H1 (cell line): ENCODE measurements at regions not wholly inside any gene's neighbourhood (a gene's known extent, or its start where the extent isn't known, plus 50 kb on each side); places are given as distances from the start of the nearest gene placed in this dataset.
"Not testable (repeated sequence)": the region's sequence is repeated elsewhere in the genome, so short reads cannot be mapped to it uniquely, and the experiment has no call there.

Experiments used
- CTCF ChIA-PET: fragments of 300-600 bp; sonication (Branson Sonifier 250); formaldehyde crosslinking; loops from one replicate; lab custom pipeline; 2021; ENCODE audit not compliant: partially characterized antibody; lab: Charles Lee
- POLR2A ChIA-PET: fragments of 300-600 bp; sonication (Branson Sonifier 250); formaldehyde crosslinking; loops from one replicate; lab custom pipeline; 2021; ENCODE audit warnings: inconsistent platforms; ENCODE audit not compliant: partially characterized antibody; lab: Charles Lee
- DNase-seq, 2 experiments: peaks; one replicate each; pipeline versions ENCODE4 v3.0.0 to v3.0.0-alpha.2; 2010 to 2022; ENCODE audit warnings: low spot score in 2 of 2, low read depth in 1 of 2, mixed read lengths in 1 of 2
- FAIRE-seq: peaks from 2 replicates; lab custom pipeline; 2011; peaks lifted over from hg19 to GRCh38; lab: Jason Lieb, UNC
- H2AFZ ChIP-seq: 2 replicates; pipeline ENCODE4 v1.8.1; 2012; ENCODE audit warnings: low read length, inconsistent platforms
- H2AK5ac ChIP-seq: 2 replicates; pipeline ENCODE4 v1.6.1; 2013; ENCODE audit warnings: low read depth, low read length
- H2BK120ac ChIP-seq: replicated peaks from 2 replicates; pipeline ENCODE3; 2013; ENCODE audit warnings: low read depth, low read length, inconsistent platforms
- H2BK12ac ChIP-seq: 2 replicates; pipeline ENCODE4 v1.6.1; 2013; ENCODE audit warnings: low read depth, low read length
- H2BK15ac ChIP-seq: 2 replicates; pipeline ENCODE4 v1.6.1; 2013; ENCODE audit warnings: low read length
- H2BK20ac ChIP-seq: 2 replicates; pipeline ENCODE4 v1.6.1; 2013; ENCODE audit warnings: low read length
- H2BK5ac ChIP-seq: 2 replicates; pipeline ENCODE4 v1.6.1; 2013; ENCODE audit warnings: low read depth, low read length
- H3K14ac ChIP-seq: 2 replicates; pipeline ENCODE4 v1.6.1; 2013; ENCODE audit warnings: inconsistent platforms; ENCODE audit not compliant: insufficient read length
- H3K18ac ChIP-seq: 2 replicates; pipeline ENCODE4 v1.6.1; 2013; ENCODE audit warnings: low read length; ENCODE audit errors: extremely low read depth
- H3K23ac ChIP-seq: 2 replicates; pipeline ENCODE4 v1.6.1; 2013; ENCODE audit warnings: inconsistent platforms; ENCODE audit not compliant: insufficient read length
- H3K23me2 ChIP-seq: 2 replicates; pipeline ENCODE4 v1.6.1; 2013; ENCODE audit warnings: low read depth, low read length
- H3K27ac ChIP-seq: 2 replicates; pipeline ENCODE4 v1.6.1; 2011; ENCODE audit warnings: low read depth, low read length, inconsistent platforms
- H3K27me3 ChIP-seq, 4 experiments: replicated peaks in 1 of 4; 1 replicate in 1 of 4; 2 replicates in 3 of 4; pipeline versions ENCODE4 v1.6.1 to v1.8.1; 2011 to 2013; ENCODE audit warnings: low read length in 3 of 4, mild to moderate bottlenecking in 3 of 4, inconsistent platforms in 2 of 4, mixed read lengths in 2 of 4, moderate library complexity in 1 of 4; ENCODE audit not compliant: control insufficient read depth in 3 of 4, insufficient read depth in 3 of 4; ENCODE audit errors: extremely low read depth in 1 of 4
- H3K36me3 ChIP-seq, 4 experiments: 2 replicates each; pipeline versions ENCODE4 v1.6.1 to v1.8.1; 2011 to 2013; ENCODE audit warnings: mild to moderate bottlenecking in 4 of 4, low read length in 3 of 4, moderate library complexity in 2 of 4, control low read depth in 1 of 4, inconsistent platforms in 1 of 4; ENCODE audit not compliant: insufficient read depth in 4 of 4, control insufficient read depth in 2 of 4
- H3K4ac ChIP-seq: replicated peaks from 2 replicates; pipeline ENCODE3; 2013; ENCODE audit warnings: low read length, low read depth, mixed read lengths, inconsistent platforms; ENCODE audit not compliant: insufficient read length
- H3K4me1 ChIP-seq, 4 experiments: replicated peaks in 1 of 4; 1 replicate in 1 of 4; 2 replicates in 3 of 4; pipeline versions ENCODE4 v1.6.1 to v1.8.1; 2011 to 2013; ENCODE audit warnings: low read length in 3 of 4, inconsistent platforms in 2 of 4, mixed read lengths in 1 of 4; ENCODE audit not compliant: insufficient read depth in 4 of 4, control insufficient read depth in 3 of 4
- H3K4me2 ChIP-seq, 2 experiments: 2 replicates each; pipeline versions ENCODE4 v1.6.1 to v1.8.1; 2011 to 2013; ENCODE audit warnings: low read depth in 2 of 2, low read length in 2 of 2, control low read depth in 1 of 2, inconsistent platforms in 1 of 2, mild to moderate bottlenecking in 1 of 2; ENCODE audit not compliant: insufficient read depth in 1 of 2
- H3K4me3 ChIP-seq, 4 experiments: fragments of 200-600, 300-600 bp in 1 of 4; sonication (generic), shearing (Covaris generic), sonication (Bioruptor Twin) in 1 of 4; 2 replicates each; pipeline versions ENCODE4 v1.5.1 to v1.8.1; 2011 to 2016; ENCODE audit warnings: low read length in 4 of 4, low read depth in 3 of 4, control low read depth in 2 of 4, inconsistent platforms in 2 of 4, mild to moderate bottlenecking in 2 of 4, mixed read lengths in 1 of 4, moderate library complexity in 1 of 4; ENCODE audit not compliant: insufficient read depth in 2 of 4; ENCODE audit errors: extremely low read depth in 1 of 4
- H3K56ac ChIP-seq: replicated peaks from 2 replicates; pipeline ENCODE3; 2013; ENCODE audit warnings: low read depth, mild to moderate bottlenecking, mixed read lengths, low read length, inconsistent platforms; ENCODE audit not compliant: insufficient read length
- H3K79me1 ChIP-seq: 2 replicates; pipeline ENCODE4 v1.6.1; 2013; ENCODE audit warnings: low read depth, low read length, control low read depth
- H3K79me2 ChIP-seq, 2 experiments: 2 replicates each; pipeline versions ENCODE4 v1.6.1 to v1.8.1; 2012 to 2013; ENCODE audit warnings: low read length in 2 of 2, mild to moderate bottlenecking in 2 of 2, inconsistent platforms in 1 of 2; ENCODE audit not compliant: insufficient read depth in 2 of 2, control insufficient read depth in 1 of 2
- H3K9ac ChIP-seq, 4 experiments: replicated peaks in 1 of 4; 1 replicate in 1 of 4; 2 replicates in 3 of 4; pipeline versions ENCODE4 v1.6.1 to v1.8.1; 2011 to 2013; ENCODE audit warnings: low read depth in 3 of 4, low read length in 3 of 4, control low read depth in 2 of 4, mild to moderate bottlenecking in 2 of 4, moderate library complexity in 2 of 4, inconsistent platforms in 1 of 4; ENCODE audit errors: extremely low read depth in 1 of 4
- H3K9me3 ChIP-seq, 2 experiments: 2 replicates each; pipeline versions ENCODE4 v1.6.1 to v1.8.1; 2012 to 2013; ENCODE audit warnings: mild to moderate bottlenecking in 2 of 2, moderate library complexity in 2 of 2, control low read depth in 1 of 2, inconsistent platforms in 1 of 2, low read depth in 1 of 2, low read length in 1 of 2, mixed read lengths in 1 of 2; ENCODE audit not compliant: insufficient read depth in 2 of 2
- H4K20me1 ChIP-seq, 2 experiments: replicated peaks in 1 of 2; 2 replicates each; pipeline versions ENCODE3 to v1.8.1; 2011 to 2013; ENCODE audit warnings: inconsistent platforms in 2 of 2, low read length in 2 of 2, mild to moderate bottlenecking in 1 of 2; ENCODE audit not compliant: insufficient read depth in 2 of 2, control insufficient read depth in 1 of 2
- H4K5ac ChIP-seq: 2 replicates; pipeline ENCODE4 v1.6.1; 2013; ENCODE audit warnings: low read length, low read depth, mixed read lengths, inconsistent platforms; ENCODE audit not compliant: insufficient read length
- H4K8ac ChIP-seq: 2 replicates; pipeline ENCODE4 v1.8.0; 2013; ENCODE audit warnings: mild to moderate bottlenecking, moderate library complexity, low read length, inconsistent platforms; ENCODE audit not compliant: insufficient read depth; ENCODE audit errors: extremely low read depth
- H4K91ac ChIP-seq: replicated peaks from 2 replicates; pipeline ENCODE3; 2013; ENCODE audit warnings: low read length, mixed read lengths, inconsistent platforms; ENCODE audit not compliant: insufficient read length
- SP1 ChIP-seq: IDR thresholded peaks from 2 replicates; pipeline ENCODE4 v1.6.1; 2011; ENCODE audit warnings: low read depth, low read length
- WGBS, 2 experiments: shearing (Covaris generic) in 1 of 2; methylation state at CpG; one replicate each; pipeline versions ENCODE4 v1.1.6 to v1.1.7; 2013 to 2015; ENCODE audit warnings: low lambda C conversion rate in 2 of 2, mixed read lengths in 2 of 2, inconsistent platforms in 1 of 2, low coverage in 1 of 2, missing lambda C conversion rate in 1 of 2; ENCODE audit not compliant: insufficient replicate concordance in 2 of 2, insufficient coverage in 1 of 2, insufficient read length in 1 of 2; ENCODE audit errors: extremely low coverage in 1 of 2, missing lambda C conversion rate in 1 of 2; 5-methylcytosine and 5-hydroxymethylcytosine counted together

DNA sequence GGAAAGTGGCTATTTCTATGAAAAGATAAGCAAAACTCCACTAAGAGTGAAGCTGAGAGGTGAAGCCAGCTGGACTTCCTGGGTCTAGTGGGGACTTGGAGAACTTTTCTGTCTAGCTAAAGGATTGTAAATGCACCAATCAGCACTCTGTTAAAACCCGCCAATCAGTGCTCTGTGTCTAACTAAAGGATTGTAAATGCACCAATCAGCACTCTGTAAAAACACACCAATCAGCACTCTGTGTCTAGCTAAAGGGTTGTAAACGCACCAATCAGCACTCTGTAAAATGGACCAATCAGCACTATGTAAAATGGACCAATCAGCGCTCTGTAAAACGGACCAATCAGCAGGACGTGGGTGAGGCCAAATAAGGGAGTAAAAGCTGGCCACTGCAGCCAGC, 364.8 kb upstream of the GRAMD2B start:
- H2BK15ac ChIP-seq, H3K36me3 ChIP-seq, H3K9ac ChIP-seq, H4K8ac ChIP-seq, H3K23ac ChIP-seq, POLR2A ChIA-PET, H2AK5ac ChIP-seq, H3K4me3 ChIP-seq, H3K27me3 ChIP-seq, H3K27ac ChIP-seq, H3K79me1 ChIP-seq, H3K56ac ChIP-seq, H3K4me2 ChIP-seq, H2AFZ ChIP-seq, H2BK120ac ChIP-seq, H4K91ac ChIP-seq, H3K23me2 ChIP-seq, FAIRE-seq, H3K79me2 ChIP-seq, H3K14ac ChIP-seq, H4K20me1 ChIP-seq, H3K9me3 ChIP-seq, H3K4ac ChIP-seq, DNase-seq: not testable (repeated sequence)
- Histone ChIP-seq H2BK5ac (peak overlapping the region; percentile 53; the same call in 1 of the 2 replicates), H2BK20ac (peak overlapping the region; percentile 83; the same call in 1 of the 2 replicates), H4K5ac (peak overlapping the region; percentile 70), H3K4me1 (peaks cover 0 to 24% (median 13%) of the 10 kb centered on the region in 4 experiments; a peak in 4 of 7 replicates), H2BK12ac (peak overlapping the region; percentile 78; the same call in 1 of the 2 replicates), H3K18ac (peak overlapping the region; percentile 28; the same call in 1 of the 2 replicates)
- CTCF ChIA-PET: interaction anchor here (0.9 to 1.3 kb wide), 2 partner anchors 10 to 67 kb away, joined by 3 to 4 read pairs; no protein-coding TSS in a partner anchor
- peak; percentile 57; the same call in 1 of the 2 replicates for TF ChIP-seq SP1
- WGBS, 2 experiments: 89% methylated on average over 5 of the region's 5 CpGs; no CpG with 5 or more reads in 1 of the 2 experiments
